GM18858 (cell line): ENCODE measurements at regions not wholly inside any gene's neighbourhood (a gene's known extent, or its start where the extent isn't known, plus 50 kb on each side); places are given as distances from the start of the nearest gene placed in this dataset.

Experiments used
- ATAC-seq: cut with Tn5 transposase; IDR thresholded peaks from one replicate; pipeline ENCODE4 v1.9.1; 2021; ENCODE audit not compliant: unreplicated experiment

DNA sequence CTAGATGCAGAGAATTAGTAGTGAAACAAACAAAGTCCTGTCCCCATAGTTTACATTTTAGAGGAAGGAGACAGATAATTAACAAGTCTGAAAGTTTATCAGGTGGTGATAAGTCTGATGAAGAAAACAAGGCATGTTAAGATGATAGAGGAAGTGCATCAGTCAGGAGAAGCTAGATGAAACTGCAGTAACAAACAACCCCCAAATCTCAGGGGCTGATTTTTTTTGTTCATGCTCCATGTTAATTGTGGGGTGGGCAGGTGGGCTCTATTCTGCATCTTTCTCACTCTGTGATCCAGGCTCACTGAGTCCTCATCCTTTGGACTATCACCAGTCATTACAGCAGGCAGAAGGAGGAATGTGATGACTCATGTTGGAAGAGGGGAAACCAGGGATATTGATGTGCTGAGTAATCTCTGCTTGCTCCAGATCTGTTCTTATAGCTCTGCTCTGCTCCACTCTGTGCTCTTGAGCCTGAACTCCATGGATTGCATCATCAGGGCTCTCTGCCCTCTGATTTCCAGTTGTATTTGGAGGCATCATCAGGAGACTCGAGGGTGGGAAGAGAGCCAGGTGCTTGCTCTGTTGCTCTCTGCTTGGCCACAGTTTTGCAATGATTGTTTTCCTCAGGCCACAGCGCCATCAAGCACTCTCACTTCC is 166.9 kb downstream of the IER5 start:
- ATAC-seq = no peak

DNA sequence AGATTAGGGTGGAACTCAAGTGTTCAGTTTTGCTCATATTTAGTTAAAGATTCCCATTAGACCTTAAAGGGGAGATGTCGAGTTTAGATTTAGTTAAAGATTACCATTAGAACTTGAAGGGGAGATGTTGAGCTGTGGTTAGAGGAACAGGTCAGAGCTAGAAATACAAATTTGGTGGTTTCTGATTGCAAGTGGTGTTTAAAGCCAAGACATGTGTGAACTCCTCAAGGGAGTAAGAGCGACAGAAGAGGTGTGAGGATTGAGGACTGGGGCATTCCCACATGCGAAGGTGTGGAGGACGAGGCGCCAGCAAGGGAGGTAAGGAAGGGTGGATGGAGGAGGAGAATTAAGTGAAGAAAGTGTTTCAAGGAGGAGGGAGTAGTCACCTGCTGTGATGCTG is 168.6 kb downstream of the IER5 start:
- peak; percentile 84 for ATAC-seq

DNA sequence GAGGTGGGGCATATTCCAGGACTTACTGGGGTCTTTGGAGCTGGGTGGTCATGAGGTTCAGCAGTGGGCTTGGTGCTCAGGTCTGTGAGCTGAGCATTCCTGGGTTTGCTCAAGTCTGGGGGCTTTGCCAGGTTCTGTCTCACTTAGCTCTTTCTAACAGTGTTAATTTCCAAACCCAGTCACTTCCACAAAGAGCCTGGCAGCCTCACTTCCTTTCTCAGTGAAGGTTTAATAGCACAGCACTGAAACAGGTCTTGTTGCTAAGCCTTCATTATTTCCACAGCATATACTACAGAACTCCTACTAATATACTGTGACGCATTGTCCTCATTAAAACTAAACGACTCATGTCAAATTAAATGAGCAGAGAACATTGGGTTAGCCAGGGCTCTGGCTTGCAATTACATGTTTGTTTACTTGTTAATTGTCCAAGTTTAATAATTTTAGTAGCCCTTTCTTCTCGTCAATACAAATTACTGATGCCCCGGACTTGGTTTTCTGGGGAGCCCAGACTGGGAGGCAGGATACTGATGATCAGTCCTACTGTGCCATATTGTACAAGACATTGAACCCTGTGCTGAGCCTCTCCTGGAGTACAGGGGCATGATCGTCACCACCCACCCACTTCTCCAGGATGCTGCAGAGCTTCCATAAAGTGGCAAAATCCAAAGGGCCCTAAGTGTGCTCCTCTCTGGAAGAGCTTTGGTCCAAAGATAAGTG is 170.7 kb downstream of the IER5 start:
- no peak for ATAC-seq

DNA sequence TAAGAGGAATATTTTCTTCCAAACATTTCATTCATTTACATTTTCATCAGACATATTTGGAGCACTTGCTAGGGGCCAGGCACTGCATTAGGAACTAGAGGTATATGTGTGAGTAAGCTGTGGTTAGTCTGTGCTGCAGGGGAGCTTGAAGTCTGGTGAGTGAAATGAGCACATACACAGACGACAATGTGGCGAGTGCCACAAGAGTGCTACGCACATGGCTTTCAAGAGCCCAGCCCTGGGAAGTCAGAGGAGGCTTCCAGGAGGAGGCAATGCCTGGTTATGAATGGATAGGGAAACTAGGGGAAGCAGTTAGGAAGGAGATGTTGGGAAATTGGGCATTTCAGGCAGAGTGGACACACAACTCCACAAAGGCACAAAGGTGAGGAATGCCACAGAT is 171.8 kb downstream of the IER5 start:
- no peak for ATAC-seq

DNA sequence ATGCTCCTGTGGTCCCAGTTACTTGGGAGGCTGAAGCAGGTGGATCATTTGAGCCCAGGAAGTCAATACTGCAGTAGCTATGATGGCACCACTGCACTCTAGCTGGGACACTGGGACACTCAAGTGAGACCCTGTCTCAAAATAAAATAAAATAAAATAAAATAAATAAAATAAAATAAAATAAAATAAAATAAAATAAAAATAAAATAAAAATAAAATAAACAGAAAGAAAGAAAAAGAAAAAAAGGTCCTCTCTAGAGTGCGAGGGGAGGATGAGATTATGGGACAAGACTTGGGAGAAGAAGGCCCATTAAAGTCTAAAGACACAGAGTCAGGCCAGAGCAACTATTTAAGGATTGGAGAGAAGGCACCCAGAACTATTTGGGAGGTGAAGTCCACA is 172.5 kb downstream of the IER5 start:
- ATAC-seq = no peak

DNA sequence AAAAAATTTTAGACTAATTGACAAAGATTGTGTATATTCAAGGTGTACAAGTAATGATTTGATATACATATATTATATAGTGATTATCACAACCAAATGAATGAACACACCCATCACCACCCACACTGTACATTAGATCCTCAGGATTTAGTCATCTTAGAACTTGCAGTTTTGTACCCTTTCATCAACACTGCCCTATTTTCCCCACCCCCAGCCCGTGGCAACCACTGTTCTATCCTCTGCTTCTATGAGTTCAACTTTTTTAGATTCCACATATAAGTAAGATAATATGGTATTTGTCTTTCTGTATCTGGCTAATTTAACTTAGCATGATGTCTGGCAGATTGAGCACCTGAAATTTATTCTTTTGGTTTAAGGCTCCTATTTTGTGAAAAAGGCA is 173.6 kb downstream of the IER5 start:
- no peak for ATAC-seq

DNA sequence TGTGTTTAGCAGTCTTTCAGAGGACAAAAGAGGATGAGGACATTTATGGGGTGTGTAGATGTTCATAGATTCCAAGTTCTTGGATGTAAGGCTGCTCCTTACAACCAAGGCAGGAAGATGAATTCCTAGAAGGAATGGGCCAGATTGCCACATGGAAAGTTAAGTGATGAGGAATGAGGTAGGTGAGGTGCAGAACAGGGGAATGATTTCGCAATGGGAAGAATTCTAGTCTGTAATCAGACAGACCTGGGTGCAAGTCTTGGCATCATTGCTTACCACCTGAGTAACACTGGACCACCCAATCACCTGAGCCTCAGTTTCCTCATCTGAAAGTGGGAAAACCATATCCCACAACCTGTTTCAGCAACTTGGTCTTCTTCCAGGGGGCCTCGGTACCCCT is 174.9 kb downstream of the IER5 start:
- no peak for ATAC-seq

DNA sequence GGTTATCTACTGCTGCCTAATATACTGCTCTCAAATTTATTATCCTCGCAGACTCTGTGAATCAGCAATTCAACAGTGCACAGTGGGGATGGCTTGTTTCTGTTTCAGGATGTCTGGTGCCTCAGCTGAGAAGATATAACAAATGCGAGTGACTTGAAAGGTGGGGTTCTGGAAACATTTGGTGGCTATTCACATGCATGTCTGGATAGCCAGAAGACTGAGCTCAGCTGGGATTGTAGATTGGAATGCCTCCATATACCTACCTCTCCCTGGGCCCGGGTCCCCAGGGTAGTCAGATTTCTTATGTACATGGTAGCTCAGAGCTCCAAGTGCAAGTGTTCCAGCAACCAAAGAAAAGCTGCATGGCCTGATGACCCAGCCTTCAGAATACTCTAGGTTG is 176.3 kb downstream of the IER5 start:
- no peak for ATAC-seq

DNA sequence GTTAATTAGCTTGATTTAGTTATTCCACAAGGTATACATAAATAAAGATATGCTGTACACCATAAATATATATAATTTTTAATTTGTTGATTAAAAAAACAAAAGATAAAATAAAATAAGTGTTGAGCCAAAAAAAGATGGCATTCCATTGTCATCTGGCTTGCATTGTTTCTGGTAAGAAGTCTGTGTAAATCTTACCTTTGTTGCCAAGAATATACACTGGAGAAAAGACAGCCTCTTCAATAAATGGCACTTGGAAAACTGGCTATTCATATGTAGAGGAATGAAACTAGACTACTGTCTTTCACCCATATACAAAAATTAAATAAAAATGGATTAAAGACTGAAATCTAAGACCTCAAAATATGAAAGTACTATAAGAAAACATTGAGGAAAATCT is 196.5 kb downstream of the IER5 start:
- no peak for ATAC-seq

DNA sequence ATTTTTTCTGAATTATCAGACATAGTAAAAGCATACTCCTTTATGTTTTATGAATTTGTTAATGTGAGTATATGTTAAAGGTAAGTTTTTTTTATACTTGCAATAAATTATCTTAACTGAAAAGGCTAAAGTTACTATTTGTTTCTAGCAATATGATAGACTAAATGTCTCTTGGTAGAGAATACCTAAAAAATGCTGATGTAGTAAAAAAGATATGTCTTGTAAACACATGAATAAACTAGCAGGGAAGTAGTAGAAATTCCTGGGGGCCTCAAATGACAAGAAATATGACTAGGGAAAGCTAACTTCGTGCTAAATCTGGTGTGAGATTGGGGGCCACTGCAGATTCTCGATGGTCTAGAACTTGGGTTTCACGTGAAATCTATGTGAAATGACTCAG is 188.1 kb upstream of the CACNA1E start:
- no peak for ATAC-seq

DNA sequence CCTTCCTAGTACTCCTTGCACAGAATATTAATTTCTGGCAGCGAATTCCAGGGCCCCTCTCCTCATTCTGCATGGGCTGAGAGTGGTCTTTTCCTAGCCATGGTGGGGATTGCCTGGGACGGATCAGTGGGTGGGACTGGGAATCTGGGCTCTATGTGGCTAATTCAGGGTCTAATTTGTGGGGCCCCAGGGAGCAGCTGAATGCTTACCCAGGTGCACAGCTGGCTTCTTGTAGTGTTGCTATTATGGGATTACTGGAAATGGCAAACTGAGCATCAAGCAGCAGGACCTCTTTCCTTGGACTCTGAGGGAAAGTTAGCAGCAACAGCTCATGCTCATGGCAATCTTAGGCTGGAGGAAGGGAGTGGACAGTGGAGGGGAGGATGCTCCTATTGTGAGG is 187.1 kb upstream of the CACNA1E start:
- no peak for ATAC-seq

DNA sequence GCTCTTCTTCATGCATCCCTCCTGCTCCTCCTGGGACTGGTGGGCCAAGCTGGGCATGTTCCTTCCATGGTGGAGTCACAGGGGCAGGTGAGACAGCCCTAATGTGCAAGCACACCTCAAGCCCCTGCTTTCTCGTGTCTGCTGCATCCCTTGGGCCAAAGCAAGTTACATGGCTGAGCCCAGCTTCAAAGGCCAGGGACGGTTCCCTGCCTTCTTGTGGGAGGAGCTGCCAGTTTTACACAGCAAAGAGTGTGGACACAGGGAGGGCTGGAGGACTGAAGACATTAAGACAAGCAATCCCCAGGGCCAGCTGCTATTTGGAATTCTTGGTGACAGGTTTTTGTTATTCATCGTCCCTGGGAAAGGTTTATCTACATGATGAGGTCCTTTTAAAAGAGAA is 175.2 kb upstream of the CACNA1E start:
- no peak for ATAC-seq

DNA sequence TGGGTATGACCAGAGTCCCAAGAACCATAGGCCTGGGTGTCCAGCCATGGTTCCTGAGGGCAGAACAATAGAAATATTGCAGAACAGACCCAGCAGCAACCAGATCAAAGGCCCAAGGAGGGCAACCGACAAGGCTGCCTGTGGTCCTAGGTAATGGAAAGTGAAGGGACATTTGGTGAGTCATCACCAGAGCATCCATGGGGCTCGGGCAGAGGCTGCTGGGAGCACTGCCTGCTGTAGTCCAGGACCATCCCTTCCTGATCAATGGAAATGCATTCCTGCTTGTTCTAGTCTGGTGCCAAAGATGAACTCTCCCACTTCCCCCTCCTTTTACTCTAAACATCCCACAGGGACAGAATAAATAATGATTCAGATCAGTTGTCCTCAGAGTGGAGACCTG is 172.8 kb upstream of the CACNA1E start:
- ATAC-seq = no peak

DNA sequence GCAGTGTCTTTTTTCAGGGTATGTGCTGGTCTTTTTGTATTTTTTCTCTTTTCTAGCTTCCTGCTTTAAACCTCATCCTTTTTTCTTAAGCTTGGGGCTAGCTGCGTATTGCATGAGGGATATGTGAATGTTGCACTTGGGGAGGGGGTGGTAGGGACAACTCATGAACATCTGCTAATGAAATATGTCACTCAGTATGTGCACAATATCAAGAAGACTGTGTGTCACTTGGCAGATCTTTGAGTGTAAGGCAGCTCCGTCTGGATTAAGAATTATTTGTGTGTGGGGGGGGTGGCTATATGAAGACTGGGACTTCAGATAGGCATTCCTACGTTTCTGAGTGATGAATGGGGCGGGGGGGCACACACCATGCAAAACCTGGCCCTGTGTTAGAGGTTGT is 170.4 kb upstream of the CACNA1E start:
- ATAC-seq = no peak

DNA sequence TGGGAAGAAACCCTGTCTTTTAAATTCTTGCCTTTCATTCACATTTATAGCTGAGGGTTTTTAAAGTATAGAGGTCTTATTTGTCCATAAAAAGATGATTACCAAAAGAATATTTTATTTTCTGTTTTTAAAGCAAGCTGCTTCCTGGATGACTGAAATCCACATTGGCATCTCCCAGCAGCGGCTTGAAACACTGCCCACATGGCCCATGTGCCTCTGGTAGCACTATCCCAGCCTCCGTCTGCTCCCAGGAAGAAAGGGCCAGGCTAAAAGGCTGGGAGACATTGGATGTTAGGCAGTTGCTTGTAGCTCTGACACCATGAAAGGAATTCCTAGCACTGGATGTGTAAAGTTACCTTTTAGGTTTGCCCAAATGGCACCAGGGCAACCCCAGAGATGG is 169.9 kb upstream of the CACNA1E start:
- no peak for ATAC-seq

DNA sequence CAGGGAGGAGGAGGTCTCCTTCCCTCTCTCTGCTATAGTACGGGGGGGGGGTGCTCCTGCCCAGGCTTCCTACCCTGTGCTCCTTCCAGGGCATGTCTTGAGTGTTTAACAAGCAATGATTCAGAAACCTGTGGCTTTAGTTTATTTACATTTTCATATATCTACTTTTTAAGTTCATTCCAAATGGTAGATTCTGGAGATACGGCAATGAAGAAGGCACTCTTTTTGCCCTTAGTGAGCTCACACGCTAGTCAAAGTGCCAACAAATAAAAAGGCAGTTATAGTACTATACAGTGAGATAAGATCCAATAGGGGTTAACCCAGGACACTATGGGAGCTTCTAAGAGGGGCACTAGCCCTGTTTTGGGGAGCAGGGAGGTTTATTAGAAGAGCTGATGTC is 169.3 kb upstream of the CACNA1E start:
- no peak for ATAC-seq

DNA sequence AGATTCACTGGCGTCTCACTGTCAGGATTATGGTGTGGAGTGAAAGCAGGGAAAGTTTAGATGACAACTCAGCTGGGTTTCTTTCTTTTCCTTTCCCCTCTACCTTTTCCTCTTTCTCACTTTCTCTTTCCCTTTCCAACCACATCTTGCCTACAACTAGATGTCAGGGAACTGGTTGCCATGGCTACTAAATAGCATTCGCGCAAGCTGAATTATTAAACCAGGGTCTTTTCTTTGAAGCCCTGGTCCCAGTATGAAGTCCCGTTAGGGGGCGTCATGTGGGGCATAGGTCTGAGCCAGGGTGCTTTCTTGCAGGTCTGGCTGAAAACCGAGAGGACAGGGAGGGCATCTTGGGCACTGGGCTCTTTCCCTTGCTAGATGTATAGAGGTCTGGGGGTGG is 168.4 kb upstream of the CACNA1E start:
- no peak for ATAC-seq

DNA sequence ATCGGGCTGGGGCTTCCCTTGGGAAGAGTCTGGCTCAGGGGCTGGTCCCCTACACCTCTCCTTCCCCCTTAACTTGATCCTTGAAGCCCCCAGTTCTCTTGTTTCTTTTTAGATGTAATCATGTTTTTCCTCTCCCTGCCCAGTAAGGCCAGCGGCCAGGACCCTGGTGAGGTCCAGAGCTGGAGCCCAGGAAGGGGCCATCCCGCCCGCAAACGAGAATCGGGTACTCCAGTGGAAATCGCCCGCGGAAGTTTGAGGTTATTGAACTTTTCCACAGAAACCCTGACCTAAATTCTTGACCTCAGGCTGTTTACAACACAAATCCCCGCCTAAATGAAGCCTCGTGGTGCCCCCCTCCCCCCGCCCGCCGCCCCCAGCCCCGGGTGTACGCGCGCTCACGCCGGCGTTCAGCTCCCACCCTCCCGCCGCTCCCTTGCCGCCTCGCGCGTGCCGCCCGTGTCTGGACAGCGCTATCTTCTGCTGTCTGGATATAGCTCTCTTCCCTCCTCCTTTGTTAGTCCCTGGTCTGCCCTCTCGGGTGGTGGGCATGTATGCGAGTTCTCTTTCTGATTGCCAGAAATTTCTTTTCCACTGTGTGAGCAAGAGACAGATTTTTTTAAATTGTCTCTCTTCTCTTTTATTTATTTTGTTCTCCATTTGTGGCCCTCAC is 165.9 kb upstream of the CACNA1E start:
- ATAC-seq = no peak

DNA sequence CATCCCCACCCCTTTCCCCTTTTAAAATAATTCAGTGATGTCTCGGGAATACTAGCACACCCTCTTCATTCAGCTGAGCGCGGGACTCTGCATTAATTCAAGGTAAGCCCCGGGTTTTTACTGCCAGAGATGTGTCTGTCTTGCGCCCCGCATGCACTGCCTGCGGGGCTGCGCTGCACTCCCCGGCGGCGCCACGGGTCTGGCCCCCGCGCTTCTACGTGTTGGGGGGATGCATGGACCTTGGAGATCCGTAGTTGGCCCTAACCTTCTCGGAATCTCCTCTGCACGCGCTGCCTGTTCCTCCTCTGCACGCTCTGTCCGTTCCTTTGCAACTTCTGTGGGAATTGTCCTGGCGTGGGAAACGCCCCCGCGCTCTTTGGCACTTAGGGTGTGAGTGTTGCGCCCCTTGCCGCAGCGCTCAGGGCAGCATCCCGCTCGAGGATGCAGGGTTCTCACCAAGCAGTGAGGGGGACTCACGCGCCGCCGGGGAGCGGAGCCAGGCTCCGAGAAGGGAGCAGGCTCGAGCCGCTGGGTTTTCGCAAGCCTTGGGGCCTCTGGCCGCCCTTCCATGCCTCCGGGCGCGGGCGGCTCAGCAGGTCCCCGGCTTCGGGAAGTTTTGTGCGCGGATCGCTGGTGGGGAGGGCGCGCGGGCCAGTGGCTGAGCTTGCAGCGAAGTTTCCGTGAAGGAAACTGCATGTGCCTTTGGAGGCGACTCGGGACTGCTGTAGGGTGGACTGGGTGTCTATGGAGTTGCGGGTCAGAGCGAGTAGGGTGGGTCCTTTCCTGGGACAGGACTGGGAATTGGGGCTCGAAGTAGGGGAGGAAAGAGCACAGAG is 165.1 kb upstream of the CACNA1E start:
- ATAC-seq = no peak

DNA sequence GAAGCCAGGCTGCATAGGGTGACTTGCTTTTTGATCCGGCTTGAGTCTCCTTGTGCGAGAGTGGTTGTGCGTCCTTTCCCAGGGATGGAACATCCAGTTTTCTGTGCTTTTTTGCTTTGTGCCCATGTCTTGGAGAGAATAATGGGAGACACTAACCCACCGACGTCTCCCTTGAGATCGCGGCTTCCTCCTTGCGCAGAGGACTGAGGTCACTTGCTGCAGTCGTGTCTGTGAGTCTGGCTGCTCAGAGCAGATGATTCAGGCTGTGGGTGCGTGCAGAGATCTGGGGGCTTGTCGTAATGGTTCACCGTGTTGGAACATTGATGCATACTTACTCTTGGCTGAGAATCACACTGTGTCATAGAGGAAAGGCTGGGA is 164.5 kb upstream of the CACNA1E start:
- ATAC-seq = no peak

DNA sequence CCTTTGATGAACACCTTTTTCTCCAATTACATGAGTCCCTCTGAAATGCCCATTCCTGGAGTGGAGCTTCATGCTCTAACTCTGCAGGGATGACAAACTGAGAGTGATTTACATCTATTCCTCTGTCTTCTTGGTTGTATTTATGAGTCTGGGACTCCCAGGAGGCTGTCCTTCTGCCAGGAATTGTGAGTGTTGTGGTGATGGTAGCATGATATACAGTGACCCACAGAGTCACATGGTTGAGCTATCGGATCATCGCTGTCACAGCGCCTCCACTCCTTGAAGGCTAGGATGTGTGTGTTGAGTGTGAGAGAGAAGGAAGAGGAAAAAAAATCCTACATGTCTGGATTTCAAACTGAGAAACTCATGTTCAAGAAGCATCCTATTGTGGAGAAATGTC is 163.4 kb upstream of the CACNA1E start:
- ATAC-seq = no peak
